HG03039 (cell line): ENCODE measurements at regions not wholly inside any gene's neighbourhood (a gene's known extent, or its start where the extent isn't known, plus 50 kb on each side); places are given as distances from the start of the nearest gene placed in this dataset.
A peak's percentile ranks its signal among the peaks of the same experiment; 100 is the strongest.

ENCODE experiments used
- ATAC-seq: cut with Tn5 transposase; IDR thresholded peaks from one replicate; pipeline ENCODE4 v1.9.1; 2021; ENCODE audit warnings: mild to moderate bottlenecking, moderate library complexity; ENCODE audit not compliant: unreplicated experiment

GRCh38 chr12:91387461-91388134 is 205.0 kb upstream of the DCN start:
- ATAC-seq, result no peak

- ATAC-seq, result no peak
Measured at GRCh38 chr12:91384806-91385205, 202.2 kb upstream of the DCN start.

- ATAC-seq, result no peak
Measured at GRCh38 chr12:91384366-91384765, 201.7 kb upstream of the DCN start.

- no peak for ATAC-seq
Measured at GRCh38 chr12:91383099-91383498, 200.5 kb upstream of the DCN start.

GRCh38 chr12:91382081-91382543 is 199.5 kb upstream of the DCN start:
- ATAC-seq, result peak; percentile 70

GRCh38 chr12:91381309-91381804 is 198.7 kb upstream of the DCN start:
- ATAC-seq, result peak; percentile 65

- no peak for ATAC-seq
Measured at GRCh38 chr12:91380631-91381030, 198.0 kb upstream of the DCN start.

- ATAC-seq, result no peak
Measured at GRCh38 chr12:91379051-91379775, 196.6 kb upstream of the DCN start.

- ATAC-seq, result no peak
Measured at GRCh38 chr12:91377436-91377835, 194.8 kb upstream of the DCN start.

GRCh38 chr12:91373086-91373485 is 190.5 kb upstream of the DCN start:
- ATAC-seq, result no peak

- no peak for ATAC-seq
Measured at GRCh38 chr12:91370086-91370868, 187.7 kb upstream of the DCN start.

- no peak for ATAC-seq
Measured at GRCh38 chr12:91368613-91369012, 186.0 kb upstream of the DCN start.

GRCh38 chr12:91367234-91367849 is 184.7 kb upstream of the DCN start:
- ATAC-seq, result no peak

- no peak for ATAC-seq
Measured at GRCh38 chr12:91364471-91365184, 182.0 kb upstream of the DCN start.

GRCh38 chr12:91361864-91362263 is 179.2 kb upstream of the DCN start:
- no peak for ATAC-seq

- no peak for ATAC-seq
Measured at GRCh38 chr12:91357381-91357780, 174.8 kb upstream of the DCN start.

GRCh38 chr12:91356405-91356804 is 173.8 kb upstream of the DCN start:
- no peak for ATAC-seq

GRCh38 chr12:91355150-91356006 is 172.8 kb upstream of the DCN start:
- ATAC-seq, result peak; percentile 93

- ATAC-seq, result no peak
Measured at GRCh38 chr12:91353266-91353665, 170.6 kb upstream of the DCN start.
